Right lobe of liver (tissue), 4 donors: ENCODE measurements at regions not wholly inside any gene's neighbourhood (a gene's known extent, or its start where the extent isn't known, plus 50 kb on each side); places are given as distances from the start of the nearest gene placed in this dataset.

Source experiments
- CTCF ChIP-seq, 4 donors: fragments of 200-600 bp in 3 of 4; fragments of 450-650 bp in 1 of 4; IDR thresholded peaks; one replicate each; pipeline versions ENCODE4 v1.5.1 to v1.8.0; 2016 to 2022; ENCODE audit warnings: antibody characterized with exemption in 4 of 4, mild to moderate bottlenecking in 2 of 4
- POLR2A ChIP-seq: fragments of 450-650 bp; IDR thresholded peaks from one replicate; pipeline ENCODE4 v1.6.1; 2017; ENCODE audit warnings: antibody characterized with exemption, mild to moderate bottlenecking
- donor health status: DM: no; HTN: no; CAD: no.
- donor health status: DM: no; HTN: no; CAD: no.
- donor health status: DM: no; HTN: yes; CAD: no.

DNA sequence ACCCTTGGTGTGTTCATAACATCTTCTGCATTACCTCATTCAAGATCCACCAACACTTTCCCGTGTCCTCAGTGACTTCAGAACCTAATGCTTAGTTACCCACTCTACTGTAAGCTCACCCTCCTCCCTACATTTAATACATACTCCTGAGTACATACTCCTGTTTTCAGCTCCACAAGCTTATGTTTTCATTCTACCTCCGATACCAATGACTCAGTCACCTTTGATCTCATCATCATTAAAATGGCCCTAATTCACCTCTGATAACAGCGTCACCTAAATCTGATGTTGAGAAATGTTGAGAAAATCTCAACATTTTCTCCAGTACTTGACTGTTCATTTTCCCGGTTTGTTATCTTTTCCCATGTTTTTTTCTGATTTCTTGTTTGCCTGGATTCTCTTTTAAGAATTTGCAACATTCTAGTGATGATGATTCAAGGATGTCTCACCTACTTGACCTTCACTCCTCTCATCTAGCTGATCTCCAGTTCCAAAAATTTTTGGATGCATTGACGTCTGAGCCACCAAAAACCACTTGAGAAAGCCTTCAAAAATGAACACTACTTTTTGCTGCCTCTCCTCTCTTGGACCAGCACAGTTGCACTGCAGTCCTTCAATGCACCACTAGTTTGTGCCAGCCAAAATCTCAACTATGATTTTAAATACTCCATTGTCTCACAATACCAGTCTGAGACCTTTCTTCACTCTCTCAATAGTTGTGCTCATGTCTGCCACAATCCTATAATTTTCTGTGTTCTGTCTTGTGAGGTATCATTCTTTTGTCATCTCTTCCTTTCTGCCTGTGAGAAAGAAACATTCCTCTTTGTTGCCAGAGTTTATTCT lies 220.7 kb upstream of the SEMA6D start:
- TF ChIP-seq POLR2A (no peak), CTCF (IDR thresholded peaks at IDR 0.05) (no peak)
